ENCODE measurements at regions not wholly inside any gene's neighbourhood (a gene's known extent, or its start where the extent isn't known, plus 50 kb on each side); places are given as distances from the start of the nearest gene placed in this dataset.

GRCh38 chr11:70541176-70541575, 142.8 kb downstream of the CTTN start:
- TF ChIP-seq, protein P1, sequence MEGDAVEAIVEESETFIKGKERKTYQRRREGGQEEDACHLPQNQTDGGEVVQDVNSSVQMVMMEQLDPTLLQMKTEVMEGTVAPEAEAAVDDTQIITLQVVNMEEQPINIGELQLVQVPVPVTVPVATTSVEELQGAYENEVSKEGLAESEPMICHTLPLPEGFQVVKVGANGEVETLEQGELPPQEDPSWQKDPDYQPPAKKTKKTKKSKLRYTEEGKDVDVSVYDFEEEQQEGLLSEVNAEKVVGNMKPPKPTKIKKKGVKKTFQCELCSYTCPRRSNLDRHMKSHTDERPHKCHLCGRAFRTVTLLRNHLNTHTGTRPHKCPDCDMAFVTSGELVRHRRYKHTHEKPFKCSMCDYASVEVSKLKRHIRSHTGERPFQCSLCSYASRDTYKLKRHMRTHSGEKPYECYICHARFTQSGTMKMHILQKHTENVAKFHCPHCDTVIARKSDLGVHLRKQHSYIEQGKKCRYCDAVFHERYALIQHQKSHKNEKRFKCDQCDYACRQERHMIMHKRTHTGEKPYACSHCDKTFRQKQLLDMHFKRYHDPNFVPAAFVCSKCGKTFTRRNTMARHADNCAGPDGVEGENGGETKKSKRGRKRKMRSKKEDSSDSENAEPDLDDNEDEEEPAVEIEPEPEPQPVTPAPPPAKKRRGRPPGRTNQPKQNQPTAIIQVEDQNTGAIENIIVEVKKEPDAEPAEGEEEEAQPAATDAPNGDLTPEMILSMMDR (IDR thresholded peaks at IDR 0.05 in 2 of 3, conservative IDR thresholded peaks at IDR 0.05 in 1 of 3; ENCODE audit: borderline replicate concordance in 1 of 3, insufficient read depth in 1 of 3, low read depth in 2 of 3, low read length in 2 of 3): no peak
- TF ChIP-seq EZH2phosphoT487 (IDR thresholded peaks at IDR 0.05; ENCODE audit: borderline replicate concordance) (no peak), POLR2AphosphoS5 (IDR thresholded peaks at IDR 0.05; ENCODE audit: low read depth, low read length) (no peak), POLR2A (IDR thresholded peaks at IDR 0.05; ENCODE audit: borderline replicate concordance, extremely low read depth, insufficient read depth, insufficient read length) (no peak)
